T-helper 17 cell (primary cell): ENCODE measurements at regions not wholly inside any gene's neighbourhood (a gene's known extent, or its start where the extent isn't known, plus 50 kb on each side); places are given as distances from the start of the nearest gene placed in this dataset.

Source experiments
- ATAC-seq: fragments of 150-1000 bp; cut with Tn5 transposase; 2 replicates; pipeline ENCODE4 v1.10.0; 2021; ENCODE audit warnings: mild to moderate bottlenecking, moderate library complexity
- DNase-seq, 3 donors: peaks; one replicate each; pipeline versions ENCODE4 v3.0.0 to v3.0.0-alpha.2; 2020 to 2021
- H3K9me3 ChIP-seq: one replicate; pipeline ENCODE4 v1.7.0; 2013; ENCODE audit warnings: low read length, mild to moderate bottlenecking; ENCODE audit not compliant: control insufficient read depth, poor library complexity, severe bottlenecking
- H3K27ac Mint-ChIP-seq: one replicate; pipeline ENCODE4 v1.8.0; 2022; ENCODE audit warnings: mild to moderate bottlenecking, moderate library complexity, mixed read lengths
- H3K27me3 Mint-ChIP-seq: one replicate; pipeline ENCODE4 v1.8.0; 2022; ENCODE audit warnings: mixed read lengths
- H3K36me3 Mint-ChIP-seq: one replicate; pipeline ENCODE4 v1.8.0; 2022; ENCODE audit warnings: low read depth, mixed read lengths
- H3K4me1 Mint-ChIP-seq: one replicate; pipeline ENCODE4 v1.8.0; 2022; ENCODE audit warnings: mild to moderate bottlenecking, mixed read lengths
- H3K4me3 Mint-ChIP-seq: one replicate; pipeline ENCODE4 v1.8.0; 2022; ENCODE audit warnings: mild to moderate bottlenecking, moderate library complexity, mixed read lengths

- ATAC-seq (no peak), DNase-seq (no peak)
- H3K36me3 Mint-ChIP-seq, result no peaks in the 10 kb centered on the region
- no peaks in the 10 kb centered on the region for H3K9me3 ChIP-seq
- peaks cover 12% of the 10 kb centered on the region for H3K27me3 Mint-ChIP-seq
- no peak overlapping the region for H3K27ac Mint-ChIP-seq
- no peak overlapping the region for H3K4me3 Mint-ChIP-seq
- H3K4me1 Mint-ChIP-seq, result no peaks in the 10 kb centered on the region
Measured at GRCh38 chr16:86704516-86704915, 126.2 kb downstream of the FOXL1 start.

- no peaks in the 10 kb centered on the region for H3K9me3 ChIP-seq
- Mint-ChIP-seq H3K4me3 (no peak overlapping the region), H3K27ac (no peak overlapping the region), H3K27me3 (peaks cover 8% of the 10 kb centered on the region), H3K36me3 (no peaks in the 10 kb centered on the region), H3K4me1 (no peaks in the 10 kb centered on the region)
- ATAC-seq (no peak), DNase-seq (no peak)
Measured at GRCh38 chr16:86706726-86707125, 128.4 kb downstream of the FOXL1 start.

- Mint-ChIP-seq H3K36me3 (no peaks in the 10 kb centered on the region), H3K27me3 (peaks cover 8% of the 10 kb centered on the region), H3K4me1 (no peaks in the 10 kb centered on the region), H3K27ac (no peak overlapping the region), H3K4me3 (no peak overlapping the region)
- ATAC-seq, result no peak
- H3K9me3 ChIP-seq, result no peaks in the 10 kb centered on the region
- DNase-seq, result no peak
Measured at GRCh38 chr16:86707171-86707570, 128.8 kb downstream of the FOXL1 start.

GRCh38 chr16:86707581-86707980, 129.2 kb downstream of the FOXL1 start:
- no peaks in the 10 kb centered on the region for H3K4me1 Mint-ChIP-seq
- H3K9me3 ChIP-seq, result no peaks in the 10 kb centered on the region
- no peaks in the 10 kb centered on the region for H3K36me3 Mint-ChIP-seq
- H3K4me3 Mint-ChIP-seq, result no peak overlapping the region
- no peak overlapping the region for H3K27ac Mint-ChIP-seq
- ATAC-seq, result no peak
- H3K27me3 Mint-ChIP-seq, result peaks cover 8% of the 10 kb centered on the region
- no peak for DNase-seq

- Mint-ChIP-seq H3K4me1 (no peaks in the 10 kb centered on the region), H3K36me3 (no peaks in the 10 kb centered on the region), H3K27ac (no peak overlapping the region), H3K4me3 (no peak overlapping the region), H3K27me3 (peaks cover 8% of the 10 kb centered on the region)
- H3K9me3 ChIP-seq, result no peaks in the 10 kb centered on the region
- no peak for DNase-seq
- no peak for ATAC-seq
Measured at GRCh38 chr16:86708431-86708830, 130.1 kb downstream of the FOXL1 start.

- Mint-ChIP-seq H3K4me1 (no peaks in the 10 kb centered on the region), H3K36me3 (no peaks in the 10 kb centered on the region), H3K27ac (no peak overlapping the region), H3K4me3 (no peak overlapping the region), H3K27me3 (peaks cover 8% of the 10 kb centered on the region)
- no peak for DNase-seq
- ATAC-seq, result no peak
- H3K9me3 ChIP-seq, result no peaks in the 10 kb centered on the region
Measured at GRCh38 chr16:86709103-86709502, 130.8 kb downstream of the FOXL1 start.

- DNase-seq, result no peak
- Mint-ChIP-seq H3K36me3 (no peaks in the 10 kb centered on the region), H3K4me1 (no peaks in the 10 kb centered on the region), H3K27ac (no peak overlapping the region), H3K4me3 (no peak overlapping the region), H3K27me3 (peaks cover 8% of the 10 kb centered on the region)
- no peaks in the 10 kb centered on the region for H3K9me3 ChIP-seq
- no peak for ATAC-seq
Measured at GRCh38 chr16:86709902-86710601, 131.7 kb downstream of the FOXL1 start.

GRCh38 chr16:86710602-86710950, 132.2 kb downstream of the FOXL1 start:
- no peak for ATAC-seq
- DNase-seq, result no peak
- Mint-ChIP-seq H3K27ac (no peak overlapping the region), H3K4me3 (no peak overlapping the region), H3K4me1 (no peaks in the 10 kb centered on the region), H3K36me3 (no peaks in the 10 kb centered on the region), H3K27me3 (peaks cover 8% of the 10 kb centered on the region)
- H3K9me3 ChIP-seq, result no peaks in the 10 kb centered on the region

- H3K9me3 ChIP-seq, result no peaks in the 10 kb centered on the region
- ATAC-seq (no peak), DNase-seq (no peak)
- Mint-ChIP-seq H3K4me1 (no peaks in the 10 kb centered on the region), H3K4me3 (no peak overlapping the region), H3K27ac (no peak overlapping the region), H3K27me3 (peaks cover 9% of the 10 kb centered on the region), H3K36me3 (no peaks in the 10 kb centered on the region)
Measured at GRCh38 chr16:86712158-86713009, 134.0 kb downstream of the FOXL1 start.

- Mint-ChIP-seq H3K4me1 (no peaks in the 10 kb centered on the region), H3K27ac (no peak overlapping the region), H3K27me3 (peaks cover 16% of the 10 kb centered on the region), H3K4me3 (no peak overlapping the region), H3K36me3 (no peaks in the 10 kb centered on the region)
- ATAC-seq, result no peak
- no peak for DNase-seq
- H3K9me3 ChIP-seq, result no peaks in the 10 kb centered on the region
Measured at GRCh38 chr16:86713021-86713631, 134.8 kb downstream of the FOXL1 start.

GRCh38 chr16:86714166-86714565, 135.8 kb downstream of the FOXL1 start:
- Mint-ChIP-seq H3K27me3 (peaks cover 25% of the 10 kb centered on the region), H3K36me3 (no peaks in the 10 kb centered on the region), H3K27ac (no peak overlapping the region), H3K4me1 (no peaks in the 10 kb centered on the region), H3K4me3 (no peak overlapping the region)
- ATAC-seq (no peak), DNase-seq (no peak)
- no peaks in the 10 kb centered on the region for H3K9me3 ChIP-seq

- DNase-seq, result no peak
- H3K4me1 Mint-ChIP-seq, result peaks cover 2% of the 10 kb centered on the region
- no peaks in the 10 kb centered on the region for H3K36me3 Mint-ChIP-seq
- no peak overlapping the region for H3K4me3 Mint-ChIP-seq
- H3K27me3 Mint-ChIP-seq, result peaks cover 33% of the 10 kb centered on the region
- no peaks in the 10 kb centered on the region for H3K9me3 ChIP-seq
- ATAC-seq, result no peak
- no peak overlapping the region for H3K27ac Mint-ChIP-seq
Measured at GRCh38 chr16:86716649-86717048, 138.3 kb downstream of the FOXL1 start.

- H3K9me3 ChIP-seq, result no peaks in the 10 kb centered on the region
- DNase-seq (no peak), ATAC-seq (no peak)
- H3K4me1 Mint-ChIP-seq, result peaks cover 2% of the 10 kb centered on the region
- no peaks in the 10 kb centered on the region for H3K36me3 Mint-ChIP-seq
- H3K27ac Mint-ChIP-seq, result no peak overlapping the region
- H3K4me3 Mint-ChIP-seq, result no peak overlapping the region
- peaks cover 41% of the 10 kb centered on the region for H3K27me3 Mint-ChIP-seq
Measured at GRCh38 chr16:86718118-86718517, 139.8 kb downstream of the FOXL1 start.
